Heart left ventricle (tissue), 16 donors: ENCODE measurements at regions not wholly inside any gene's neighbourhood (a gene's known extent, or its start where the extent isn't known, plus 50 kb on each side); places are given as distances from the start of the nearest gene placed in this dataset.

Experiments
- ATAC-seq, 4 donors: fragments of 200-7000 bp; cut with Tn5 transposase; one replicate each; pipeline ENCODE4 v1.9.1; 2020 to 2022; ENCODE audit warnings: moderate library complexity in 4 of 4, mild to moderate bottlenecking in 3 of 4, moderate number of reproducible peaks in 1 of 4
- DNase-seq, 5 donors: peaks; one replicate each; pipeline ENCODE4 v3.0.0-alpha.2; 2020
- H3K27ac ChIP-seq, 12 donors: fragments of 200-600 bp; sonication (generic) in 4 of 12; one replicate each; pipeline versions ENCODE4 v1.5.0 to v1.8.0; 2016 to 2022; ENCODE audit warnings: mild to moderate bottlenecking in 2 of 12
- H3K27me3 ChIP-seq, 9 donors: fragments of 200-600 bp; sonication (generic) in 2 of 9; one replicate each; pipeline versions ENCODE4 v1.5.1 to v1.8.0; 2016 to 2022; ENCODE audit warnings: mild to moderate bottlenecking in 3 of 9
- H3K36me3 ChIP-seq, 9 donors: fragments of 200-600 bp; sonication (generic) in 2 of 9; one replicate each; pipeline versions ENCODE4 v1.5.0 to v1.8.0; 2018 to 2022; ENCODE audit warnings: mild to moderate bottlenecking in 2 of 9
- H3K4me1 ChIP-seq, 12 donors: fragments of 200-600 bp; sonication (generic) in 4 of 12; one replicate each; pipeline versions ENCODE4 v1.5.0 to v1.8.0; 2016 to 2022; ENCODE audit warnings: mild to moderate bottlenecking in 3 of 12
- H3K4me3 ChIP-seq, 12 donors: fragments of 200-600 bp; sonication (generic) in 4 of 12; one replicate each; pipeline versions ENCODE4 v1.5.0 to v1.8.0; 2017 to 2022; ENCODE audit warnings: mild to moderate bottlenecking in 9 of 12, moderate library complexity in 4 of 12
- H3K9me3 ChIP-seq, 12 donors: fragments of 200-600 bp; sonication (generic) in 4 of 12; one replicate each; pipeline versions ENCODE4 v1.5.0 to v1.8.0; 2016 to 2022; ENCODE audit warnings: mild to moderate bottlenecking in 1 of 12
- POLR2A ChIP-seq, 2 donors: fragments of 450-650 bp; IDR thresholded peaks; one replicate each; pipeline ENCODE4 v1.6.1; 2017; ENCODE audit warnings: antibody characterized with exemption in 2 of 2, mild to moderate bottlenecking in 2 of 2, moderate library complexity in 2 of 2
- WGBS, 4 donors: extraction: QIAGEN DNeasy Blood & Tissue Kit in 2 of 4; methylation state at CpG; one replicate each; pipeline versions ENCODE4 v1.1.5 to v1.1.7; 2013 to 2018; 5-methylcytosine and 5-hydroxymethylcytosine counted together
- intact Hi-C, 10 donors: fragments of 100-400 bp; cut with DNase I; formaldehyde crosslinking; loops; one replicate each; pipeline versions ENCODE4 v1.11.1 to v1.14.2; 2022
- TF ChIP-seq, protein P1 (sequence below), 12 donors: fragments of 200-600 bp; sonication (generic) in 4 of 12; IDR thresholded peaks; one replicate each; pipeline versions ENCODE4 v1.5.0 to v1.8.0; 2018 to 2022; ENCODE audit warnings: antibody characterized with exemption in 12 of 12, mild to moderate bottlenecking in 5 of 12
- donor health status: ischemic (EF 13 %, LVEDD 7.1; RV severe dilation, severe dysfunction).
- donor health status: healthy with polysubstance abuse.
- donor health status: DM: no; HTN: yes; CAD: no.
- donor health status: DM: no; HTN: no; CAD: no.
- donor health status: ischemic (EF 25% LVEDD 6.9; RV normal size, moderate dysfunction).
- donor health status: ischemic (EF 25% LVEDD 5.7; RV mildly dilated, moderate dysfunction).
- donor health status: healthy.
- donor health status: DM: yes; HTN: yes; CAD: no.
- donor health status: ischemic (EF 35%, LVEDD 5.7; RV mildly dilated, moderate dysfunction).
- donor health status: nonischemic (EF 11% LVEDD 7.7; RV severe dilation, severe dysfunction).
- donor health status: DM: yes; HTN: yes; CAD: no.
- donor health status: PGD.
- donor health status: ischemic (EF 29% LVEDD 5.4; RV normal size, mild dysfunction).
- donor health status: nonischemic (EF 23%, LVEDD 6.1; RV moderate dilation, normal function).

DNA sequence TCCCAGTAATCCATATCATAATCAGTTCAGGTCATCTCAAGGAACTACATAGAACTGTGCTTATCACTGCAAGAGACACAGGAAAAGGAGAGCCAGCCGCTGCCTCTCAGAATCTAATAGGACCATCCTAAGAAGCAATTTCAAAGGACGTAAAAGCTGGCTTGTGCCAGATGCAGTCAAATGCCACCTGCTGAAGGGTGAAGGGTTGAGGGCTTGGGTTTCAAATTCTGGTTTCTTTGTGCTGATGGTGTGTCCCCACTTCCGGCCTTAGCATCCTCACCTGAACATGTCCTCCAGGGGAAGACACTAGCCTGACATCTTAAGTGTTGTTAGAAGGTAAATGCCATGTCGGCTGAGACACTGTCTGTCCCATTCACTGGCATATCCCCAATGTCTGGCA lies 477.1 kb upstream of the TSHZ3 start:
- 74 to 86% (median 82%) methylated on average over 4 of the region's 4 CpGs for WGBS, 4 donors
- H3K4me1 ChIP-seq, result no peaks in the 10 kb centered on the region
- no peaks in the 10 kb centered on the region for H3K9me3 ChIP-seq
- TF ChIP-seq POLR2A (IDR thresholded peaks at IDR 0.05), result no peak
- TF ChIP-seq, protein P1, sequence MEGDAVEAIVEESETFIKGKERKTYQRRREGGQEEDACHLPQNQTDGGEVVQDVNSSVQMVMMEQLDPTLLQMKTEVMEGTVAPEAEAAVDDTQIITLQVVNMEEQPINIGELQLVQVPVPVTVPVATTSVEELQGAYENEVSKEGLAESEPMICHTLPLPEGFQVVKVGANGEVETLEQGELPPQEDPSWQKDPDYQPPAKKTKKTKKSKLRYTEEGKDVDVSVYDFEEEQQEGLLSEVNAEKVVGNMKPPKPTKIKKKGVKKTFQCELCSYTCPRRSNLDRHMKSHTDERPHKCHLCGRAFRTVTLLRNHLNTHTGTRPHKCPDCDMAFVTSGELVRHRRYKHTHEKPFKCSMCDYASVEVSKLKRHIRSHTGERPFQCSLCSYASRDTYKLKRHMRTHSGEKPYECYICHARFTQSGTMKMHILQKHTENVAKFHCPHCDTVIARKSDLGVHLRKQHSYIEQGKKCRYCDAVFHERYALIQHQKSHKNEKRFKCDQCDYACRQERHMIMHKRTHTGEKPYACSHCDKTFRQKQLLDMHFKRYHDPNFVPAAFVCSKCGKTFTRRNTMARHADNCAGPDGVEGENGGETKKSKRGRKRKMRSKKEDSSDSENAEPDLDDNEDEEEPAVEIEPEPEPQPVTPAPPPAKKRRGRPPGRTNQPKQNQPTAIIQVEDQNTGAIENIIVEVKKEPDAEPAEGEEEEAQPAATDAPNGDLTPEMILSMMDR (IDR thresholded peaks at IDR 0.05), result no peak
- H3K27ac ChIP-seq, result no peak overlapping the region
- H3K27me3 ChIP-seq, result no peaks in the 10 kb centered on the region
- ATAC-seq (no peak), DNase-seq (no peak)
- intact Hi-C loops, result no loop called here
- H3K36me3 ChIP-seq, result no peaks in the 10 kb centered on the region
- H3K4me3 ChIP-seq, result no peak overlapping the region

DNA sequence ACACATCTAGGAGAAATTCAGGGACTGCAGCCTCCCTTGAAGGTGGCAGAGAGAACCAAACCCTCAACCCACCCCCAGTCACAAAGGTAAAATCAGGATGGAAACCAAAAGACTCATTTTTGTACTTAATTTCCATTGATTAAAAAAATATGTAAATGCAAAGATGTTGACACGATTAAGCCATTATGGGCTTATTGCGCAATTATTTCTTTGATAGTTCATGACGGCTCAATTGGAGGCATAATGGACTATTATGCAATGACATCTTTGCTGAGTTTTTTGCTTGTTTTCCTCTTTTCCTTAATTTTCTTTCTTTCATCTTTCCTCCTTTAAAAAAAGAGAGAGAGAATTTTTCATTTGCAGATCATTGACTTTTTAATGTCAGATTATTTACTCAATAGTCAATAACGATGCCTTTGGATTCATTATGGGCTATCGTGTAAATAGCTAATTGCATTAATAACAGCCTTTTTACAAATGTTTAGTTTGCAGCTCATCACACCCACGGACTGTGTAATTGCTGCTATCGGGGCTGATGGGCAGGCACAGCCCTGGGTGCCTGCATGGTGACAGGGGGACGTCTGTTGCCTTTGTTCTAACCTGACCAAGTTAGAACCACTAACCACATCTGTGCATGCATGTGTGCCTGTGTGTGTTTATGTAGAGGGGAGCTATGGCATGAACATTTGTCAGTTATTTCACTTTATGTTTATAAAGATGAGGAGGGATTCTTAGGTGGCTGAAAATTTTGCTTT lies 482.4 kb upstream of the TSHZ3 start:
- peaks cover 0 to 25% (median 10%) of the 10 kb centered on the region in 12 donors for H3K9me3 ChIP-seq
- 77 to 81% (median 79%) methylated on average over 8 of the region's 8 CpGs for WGBS, 4 donors
- no peaks in the 10 kb centered on the region for H3K36me3 ChIP-seq
- ATAC-seq (no peak), DNase-seq (no peak)
- no peaks in the 10 kb centered on the region for H3K27me3 ChIP-seq
- TF ChIP-seq, protein P1 (IDR thresholded peaks at IDR 0.05), result no peak
- TF ChIP-seq POLR2A (IDR thresholded peaks at IDR 0.05), result no peak
- intact Hi-C loops, result no loop called here
- H3K4me1 ChIP-seq, result no peaks in the 10 kb centered on the region
- H3K27ac ChIP-seq, result no peak overlapping the region
- H3K4me3 ChIP-seq, result no peak overlapping the region

DNA sequence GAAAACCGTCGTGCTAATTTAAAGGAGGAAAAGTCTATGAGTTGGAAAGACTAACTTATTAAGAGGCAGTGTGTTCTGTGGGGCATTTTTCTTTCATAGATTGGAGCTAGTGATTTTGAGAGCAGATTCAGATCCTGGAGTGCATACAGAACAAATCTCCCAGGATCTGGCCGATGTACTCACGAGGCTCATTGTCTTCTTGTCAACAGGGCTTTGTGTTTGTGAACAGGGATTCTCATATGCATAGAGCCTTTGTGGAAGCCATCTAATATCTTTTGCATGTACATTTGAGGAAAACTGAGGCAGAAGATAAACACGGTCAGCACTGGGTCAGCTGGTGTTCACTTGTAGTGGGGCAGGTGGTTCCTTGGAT lies 482.9 kb upstream of the TSHZ3 start:
- Histone ChIP-seq H3K36me3 (no peaks in the 10 kb centered on the region), H3K9me3 (peaks cover 0 to 25% (median 10%) of the 10 kb centered on the region in 12 donors), H3K4me1 (no peaks in the 10 kb centered on the region), H3K4me3 (no peak overlapping the region), H3K27ac (no peak overlapping the region), H3K27me3 (no peaks in the 10 kb centered on the region)
- TF ChIP-seq POLR2A (IDR thresholded peaks at IDR 0.05), result no peak
- TF ChIP-seq, protein P1 (IDR thresholded peaks at IDR 0.05), result no peak
- DNase-seq, result no peak
- intact Hi-C loops, result no loop called here
- 73 to 88% (median 79%) methylated on average over 5 of the region's 5 CpGs for WGBS, 4 donors
- no peak for ATAC-seq

DNA sequence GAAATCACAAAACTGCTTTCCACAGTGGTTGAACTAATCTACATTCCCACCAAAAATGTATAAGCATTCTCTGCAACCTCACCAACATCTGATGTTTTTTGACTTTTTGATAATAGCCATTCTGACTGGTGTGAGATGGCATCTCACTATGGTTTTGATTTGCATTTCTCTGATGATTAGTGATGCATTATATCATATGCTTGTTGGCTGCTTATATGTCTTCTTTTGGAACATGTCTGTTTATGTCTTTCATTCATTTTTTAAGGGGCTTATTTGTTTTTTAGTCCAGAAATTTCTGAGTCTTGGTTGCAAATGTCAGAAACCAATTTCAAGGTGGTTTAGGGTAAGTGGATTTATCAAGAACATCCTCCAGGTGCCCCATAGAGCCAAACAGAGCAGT lies 484.8 kb upstream of the TSHZ3 start:
- Histone ChIP-seq H3K9me3 (peaks cover 0 to 25% (median 10%) of the 10 kb centered on the region in 12 donors), H3K4me3 (no peak overlapping the region), H3K4me1 (no peaks in the 10 kb centered on the region), H3K27ac (no peak overlapping the region), H3K36me3 (no peaks in the 10 kb centered on the region), H3K27me3 (no peaks in the 10 kb centered on the region)
- no peak for DNase-seq
- no peak for ATAC-seq
- intact Hi-C loops, result no loop called here
- TF ChIP-seq, protein P1 (IDR thresholded peaks at IDR 0.05), result no peak
- TF ChIP-seq POLR2A (IDR thresholded peaks at IDR 0.05), result no peak
